H1 (cell line): ENCODE measurements at regions not wholly inside any gene's neighbourhood (a gene's known extent, or its start where the extent isn't known, plus 50 kb on each side); places are given as distances from the start of the nearest gene placed in this dataset.

Source experiments
- ATF2 ChIP-seq: IDR thresholded peaks from 2 replicates; pipeline ENCODE4 v1.6.1; 2012; ENCODE audit warnings: low read length, inconsistent platforms
- CTCF ChIP-seq, 3 experiments: IDR thresholded peaks; 1 replicate in 2 of 3; 2 replicates in 1 of 3; pipeline versions ENCODE4 v1.5.1 to v1.6.1; 2011; ENCODE audit warnings: low read length in 3 of 3, mild to moderate bottlenecking in 3 of 3, inconsistent platforms in 2 of 3, low read depth in 1 of 3, moderate library complexity in 1 of 3; ENCODE audit not compliant: insufficient read depth in 1 of 3; ENCODE audit errors: control extremely low read depth in 1 of 3
- POLR2A ChIP-seq, 2 experiments: IDR thresholded peaks; 1 replicate in 1 of 2; 2 replicates in 1 of 2; pipeline ENCODE4 v1.6.1; 2011; ENCODE audit warnings: low read depth in 2 of 2, low read length in 2 of 2, mild to moderate bottlenecking in 2 of 2; ENCODE audit errors: control extremely low read depth in 1 of 2
- YY1 ChIP-seq: IDR thresholded peaks from 2 replicates; pipeline ENCODE4 v1.6.1; 2011; ENCODE audit warnings: low read depth, mild to moderate bottlenecking, low read length

GRCh38 chr2:217001740-217002139 lies 141.9 kb upstream of the TNP1 start:
- TF ChIP-seq YY1: no peak
- no peak for TF ChIP-seq POLR2A (IDR thresholded peaks at IDR 0.05; ENCODE audit: control extremely low read depth in 1 of 2, low read depth in 2 of 2, low read length in 2 of 2)
- TF ChIP-seq ATF2: no peak
- TF ChIP-seq CTCF (IDR thresholded peaks at IDR 0.05; ENCODE audit: control extremely low read depth in 1 of 3, insufficient read depth in 1 of 3, low read depth in 1 of 3, low read length in 3 of 3): no peak
